ENCODE measurements at regions not wholly inside any gene's neighbourhood (a gene's known extent, or its start where the extent isn't known, plus 50 kb on each side); places are given as distances from the start of the nearest gene placed in this dataset.

DNA sequence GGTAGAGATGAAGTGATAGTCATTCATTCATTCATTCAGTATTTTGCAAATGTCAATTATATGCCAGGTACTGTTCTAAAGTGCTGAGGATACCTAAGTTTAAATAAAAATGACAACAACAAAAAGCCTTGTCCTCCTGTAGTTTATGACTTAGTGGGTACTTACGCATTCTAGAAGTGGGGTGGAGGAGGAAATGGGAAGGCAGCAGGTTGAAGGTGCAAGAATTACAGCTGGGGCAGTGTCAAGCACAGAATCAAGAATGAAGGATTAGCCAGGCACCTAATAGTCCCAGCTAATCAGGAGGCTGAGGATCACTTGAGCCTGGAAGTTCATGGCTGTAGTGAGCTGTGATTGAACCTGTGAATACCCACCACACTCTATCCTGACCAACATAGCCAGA is 90.7 kb upstream of the STARD13 start:
- TF ChIP-seq, protein P1, sequence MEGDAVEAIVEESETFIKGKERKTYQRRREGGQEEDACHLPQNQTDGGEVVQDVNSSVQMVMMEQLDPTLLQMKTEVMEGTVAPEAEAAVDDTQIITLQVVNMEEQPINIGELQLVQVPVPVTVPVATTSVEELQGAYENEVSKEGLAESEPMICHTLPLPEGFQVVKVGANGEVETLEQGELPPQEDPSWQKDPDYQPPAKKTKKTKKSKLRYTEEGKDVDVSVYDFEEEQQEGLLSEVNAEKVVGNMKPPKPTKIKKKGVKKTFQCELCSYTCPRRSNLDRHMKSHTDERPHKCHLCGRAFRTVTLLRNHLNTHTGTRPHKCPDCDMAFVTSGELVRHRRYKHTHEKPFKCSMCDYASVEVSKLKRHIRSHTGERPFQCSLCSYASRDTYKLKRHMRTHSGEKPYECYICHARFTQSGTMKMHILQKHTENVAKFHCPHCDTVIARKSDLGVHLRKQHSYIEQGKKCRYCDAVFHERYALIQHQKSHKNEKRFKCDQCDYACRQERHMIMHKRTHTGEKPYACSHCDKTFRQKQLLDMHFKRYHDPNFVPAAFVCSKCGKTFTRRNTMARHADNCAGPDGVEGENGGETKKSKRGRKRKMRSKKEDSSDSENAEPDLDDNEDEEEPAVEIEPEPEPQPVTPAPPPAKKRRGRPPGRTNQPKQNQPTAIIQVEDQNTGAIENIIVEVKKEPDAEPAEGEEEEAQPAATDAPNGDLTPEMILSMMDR (IDR thresholded peaks at IDR 0.05): no peak
- no peak for TF ChIP-seq POLR2A (IDR thresholded peaks at IDR 0.05; ENCODE audit: low read depth)

Measured in esophagus muscularis mucosa (tissue), 3 donors.